Inflammatory macrophage treated with lipopolysaccharide for 1 hour (primary cell): ENCODE measurements at regions not wholly inside any gene's neighbourhood (a gene's known extent, or its start where the extent isn't known, plus 50 kb on each side); places are given as distances from the start of the nearest gene placed in this dataset.
"Not testable (repeated sequence)": the region's sequence is repeated elsewhere in the genome, so short reads cannot be mapped to it uniquely, and the experiment has no call there.

Experiments used
- DNase-seq, 2 donors: peaks; one replicate each; pipeline ENCODE4 v3.0.0-alpha.2; 2020 to 2022

DNA sequence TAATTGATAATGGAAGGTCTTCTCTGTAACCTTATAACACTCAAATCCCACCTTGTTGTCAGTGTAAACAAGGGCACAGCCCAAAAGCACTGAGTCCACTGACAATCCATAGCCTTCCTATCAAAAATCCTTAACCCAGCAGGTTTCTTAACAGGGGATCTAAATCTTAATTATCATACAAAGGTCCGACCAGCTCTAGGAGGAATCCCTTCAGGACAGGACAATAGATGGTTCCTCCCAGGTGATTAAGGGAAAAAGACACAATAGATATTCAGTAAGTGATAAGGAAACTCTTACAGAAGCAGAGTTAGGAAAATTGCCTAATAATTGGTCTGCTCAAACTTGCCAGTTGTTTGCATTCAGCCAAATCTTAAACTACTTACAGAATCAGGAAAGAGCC is 951.9 kb upstream of the CTNND2 start:
- DNase-seq = not testable (repeated sequence)

DNA sequence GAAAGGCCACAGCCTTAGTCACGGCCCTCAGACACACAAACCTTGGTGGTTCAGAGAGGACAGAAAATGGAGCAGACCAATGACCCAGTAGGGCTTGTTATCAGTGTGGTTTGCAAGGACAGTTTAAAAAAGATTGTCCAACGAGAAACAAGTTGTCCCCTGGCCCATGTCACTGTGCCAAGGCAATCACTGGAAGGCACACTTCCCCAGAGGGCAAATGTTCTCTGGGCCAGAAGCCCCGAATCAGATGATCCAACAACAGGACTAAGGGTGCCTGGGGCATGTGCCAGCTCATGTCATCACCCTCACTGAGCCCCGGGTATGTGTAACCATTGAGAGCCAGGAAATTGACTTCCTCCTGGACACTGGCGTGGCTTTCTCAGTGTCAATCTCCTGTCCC is 950.1 kb upstream of the CTNND2 start:
- DNase-seq = no peak

DNA sequence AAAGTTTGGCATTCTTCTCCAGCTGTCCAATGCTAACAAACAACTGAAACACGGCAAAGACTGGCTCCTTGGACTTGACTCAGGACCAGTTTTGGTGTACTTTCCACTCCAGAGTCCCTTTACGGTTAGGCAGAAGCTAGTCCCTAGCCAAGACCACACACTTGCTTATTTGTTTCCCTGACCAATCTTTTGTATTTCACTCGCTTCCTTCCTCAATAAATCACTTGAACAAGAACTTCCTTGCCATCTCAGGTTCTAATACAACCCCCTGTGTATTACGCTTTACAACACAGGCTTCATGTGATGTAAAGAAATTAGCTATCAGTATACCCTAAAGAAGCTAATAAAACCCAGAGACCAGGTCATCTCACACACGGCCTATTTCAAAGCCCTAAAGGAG is 947.5 kb upstream of the CTNND2 start:
- DNase-seq = no peak

DNA sequence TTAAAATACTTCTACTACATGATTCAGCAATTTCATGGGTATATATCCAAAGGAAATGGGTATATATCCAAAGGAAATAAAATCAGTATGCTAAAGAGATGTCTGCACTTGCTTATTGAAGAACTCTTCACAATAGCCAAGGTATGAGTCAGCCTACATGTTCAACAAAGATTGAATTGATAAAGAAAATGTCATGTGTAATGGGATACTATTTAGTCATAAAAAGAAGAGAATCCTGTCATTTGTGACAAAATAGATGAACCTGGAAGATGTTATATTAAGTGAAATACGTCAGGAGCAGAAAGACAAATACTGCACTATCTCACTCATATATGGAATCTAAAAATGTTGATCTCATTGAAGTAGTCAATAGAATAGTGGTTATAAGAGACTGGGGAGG is 944.5 kb upstream of the CTNND2 start:
- DNase-seq = no peak

DNA sequence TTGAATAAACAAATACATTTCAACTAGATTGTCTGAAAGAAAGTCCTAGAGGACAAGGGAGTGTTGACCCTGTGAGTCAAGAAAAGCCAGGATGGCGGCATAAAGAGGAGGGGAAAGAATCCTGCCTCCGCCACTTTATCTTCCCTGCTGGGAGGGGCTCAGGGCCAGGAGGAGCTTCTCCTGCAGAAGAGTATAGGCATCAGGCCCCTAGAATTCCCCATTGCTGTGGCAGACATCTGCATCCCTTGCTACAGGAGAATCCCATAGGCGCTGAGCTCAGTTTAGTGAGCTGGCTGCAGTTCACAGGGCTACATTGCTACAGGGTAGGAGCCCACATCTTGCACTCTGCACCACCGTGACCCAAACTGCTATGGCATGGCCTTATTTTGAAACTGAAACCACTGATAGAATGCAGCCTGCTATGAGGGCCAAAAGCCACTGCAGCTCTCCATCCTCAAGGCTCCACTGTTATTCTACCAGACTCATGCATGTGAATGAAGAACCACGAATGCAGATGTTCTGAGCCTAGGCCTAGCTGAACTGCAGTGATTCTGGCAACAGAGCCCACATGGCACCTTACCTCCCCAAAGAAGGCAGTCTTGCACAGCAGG is 941.4 kb upstream of the CTNND2 start:
- no peak for DNase-seq

DNA sequence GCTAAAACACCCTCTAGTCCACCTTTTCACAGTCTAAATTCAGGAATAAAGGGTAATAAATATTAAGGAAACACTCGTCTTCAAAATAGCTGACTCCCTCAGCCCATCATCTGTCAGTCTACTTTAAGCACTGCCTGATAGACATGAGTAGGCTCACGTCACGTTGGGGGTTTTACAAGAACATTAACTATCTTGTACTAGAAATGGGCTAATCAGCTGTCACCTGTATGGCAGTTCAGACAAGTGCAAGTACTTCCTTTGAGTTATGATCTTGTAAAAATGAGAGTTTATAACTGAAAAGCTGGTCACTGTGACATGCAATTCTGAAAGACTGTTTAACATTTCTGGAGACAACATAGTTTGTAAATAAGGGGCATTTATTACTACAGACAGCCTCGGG is 936.7 kb upstream of the CTNND2 start:
- no peak for DNase-seq

GRCh38 chr5:12837592-12837991 is 933.3 kb upstream of the CTNND2 start:
- no peak for DNase-seq

- no peak for DNase-seq
Measured at GRCh38 chr5:12825163-12825562, 920.9 kb upstream of the CTNND2 start.

- DNase-seq = no peak
Measured at GRCh38 chr5:12805165-12805698, 901.0 kb upstream of the CTNND2 start.

- DNase-seq = no peak
Measured at GRCh38 chr5:12799165-12799564, 894.9 kb upstream of the CTNND2 start.

DNA sequence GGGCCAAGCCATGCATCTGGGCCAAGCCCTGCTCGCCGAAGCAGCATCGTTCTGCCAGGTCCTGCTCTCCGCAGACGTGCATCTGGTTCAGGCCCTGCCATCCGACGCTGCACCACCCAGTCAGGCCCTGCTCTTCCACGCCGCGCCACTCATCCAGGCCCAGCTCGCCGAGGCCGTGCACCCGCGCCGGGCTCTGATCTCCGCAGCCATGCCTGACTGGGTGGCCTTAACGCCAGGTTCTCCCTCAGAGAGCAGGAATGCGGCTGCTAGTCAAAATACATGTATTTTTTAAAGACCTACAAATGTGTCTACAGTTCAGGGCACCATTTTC is 891.1 kb upstream of the CTNND2 start:
- DNase-seq = no peak

GRCh38 chr5:12794476-12795332 is 890.5 kb upstream of the CTNND2 start:
- no peak for DNase-seq

- DNase-seq = no peak
Measured at GRCh38 chr5:12793373-12793772, 889.1 kb upstream of the CTNND2 start.

- no peak for DNase-seq
Measured at GRCh38 chr5:12780536-12780935, 876.3 kb upstream of the CTNND2 start.

DNA sequence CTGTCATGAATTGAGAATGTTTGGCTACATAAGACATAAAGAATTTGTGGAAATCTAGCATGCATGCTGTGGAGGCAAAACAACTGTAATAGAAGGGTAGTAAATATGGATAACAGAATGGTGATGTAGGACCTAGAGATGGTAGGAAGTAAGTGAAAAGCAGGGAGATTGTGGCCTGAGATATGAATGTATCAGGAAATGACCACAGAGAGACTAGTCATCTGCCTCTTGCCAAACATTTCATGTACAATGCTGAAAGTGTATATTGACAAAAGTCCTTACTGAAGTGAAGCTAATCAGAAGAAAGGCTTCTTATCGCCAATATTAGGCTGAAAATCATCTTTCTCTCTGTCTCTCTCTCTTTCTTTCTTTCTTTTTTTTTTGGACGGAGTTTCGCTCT is 873.1 kb upstream of the CTNND2 start:
- DNase-seq = no peak

DNA sequence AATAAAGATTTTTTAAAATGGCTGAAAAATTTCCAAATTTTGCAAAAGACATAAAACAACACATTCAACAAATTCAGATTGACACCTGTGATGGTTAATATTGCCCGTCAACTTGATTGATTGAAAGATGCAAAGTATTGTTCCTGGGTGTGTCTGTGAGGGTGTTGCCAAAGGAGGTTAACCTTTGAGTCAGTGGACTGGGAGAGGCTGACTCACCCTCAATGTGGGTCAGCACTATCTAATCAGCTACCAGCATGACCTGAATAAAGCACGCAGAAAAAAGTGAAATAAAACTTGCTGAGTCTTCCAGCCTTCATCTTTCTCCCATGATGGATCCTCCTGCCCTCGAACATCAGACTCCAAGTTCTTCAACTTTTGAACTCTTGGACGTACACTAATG is 868.0 kb upstream of the CTNND2 start:
- no peak for DNase-seq

GRCh38 chr5:12759377-12759776 is 855.1 kb upstream of the CTNND2 start:
- DNase-seq = no peak

GRCh38 chr5:12757035-12757434 is 852.8 kb upstream of the CTNND2 start:
- DNase-seq = no peak

DNA sequence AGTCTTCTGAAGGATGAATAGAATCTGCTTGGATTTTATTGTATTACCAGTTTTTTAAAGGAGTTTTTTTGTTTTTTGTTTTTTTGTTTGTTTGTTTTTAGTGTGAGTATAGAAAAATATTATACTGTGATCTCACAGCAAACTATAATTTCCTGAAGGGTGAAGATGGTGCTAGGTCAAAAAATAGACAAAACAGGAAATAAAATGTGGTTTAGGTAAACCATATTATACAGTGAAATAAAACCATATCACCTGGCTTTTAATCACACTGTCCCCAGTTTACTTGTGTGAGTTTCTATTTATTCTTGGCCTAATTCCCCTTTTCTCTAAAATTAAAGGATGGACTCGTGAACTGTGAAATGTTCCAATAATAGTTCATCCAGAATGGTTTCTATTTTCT is 841.3 kb upstream of the CTNND2 start:
- DNase-seq = no peak

GRCh38 chr5:12743582-12743981 is 839.3 kb upstream of the CTNND2 start:
- no peak for DNase-seq

DNA sequence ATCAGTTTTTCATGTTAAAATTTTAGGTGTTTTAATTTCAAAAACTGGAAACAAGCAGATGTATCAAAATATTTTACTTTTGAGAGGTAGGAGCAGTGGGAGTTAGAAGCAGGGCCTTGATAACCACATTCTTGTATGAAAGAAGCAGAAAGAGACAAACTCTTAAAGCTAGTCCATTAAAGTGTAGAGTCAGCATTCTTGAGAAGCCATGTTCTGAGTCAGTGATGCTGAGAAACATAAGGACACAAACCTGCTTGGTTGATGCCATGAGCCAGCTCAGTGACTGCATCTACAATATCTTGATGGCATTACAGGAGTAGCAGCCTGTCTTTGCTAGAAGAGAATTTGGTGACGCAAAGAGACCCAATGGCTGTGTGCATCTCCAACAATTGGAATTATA is 826.1 kb upstream of the CTNND2 start:
- no peak for DNase-seq

- no peak for DNase-seq
Measured at GRCh38 chr5:12716664-12717063, 812.4 kb upstream of the CTNND2 start.

- DNase-seq = no peak
Measured at GRCh38 chr5:12707560-12707959, 803.3 kb upstream of the CTNND2 start.

- no peak for DNase-seq
Measured at GRCh38 chr5:12704955-12705354, 800.7 kb upstream of the CTNND2 start.

DNA sequence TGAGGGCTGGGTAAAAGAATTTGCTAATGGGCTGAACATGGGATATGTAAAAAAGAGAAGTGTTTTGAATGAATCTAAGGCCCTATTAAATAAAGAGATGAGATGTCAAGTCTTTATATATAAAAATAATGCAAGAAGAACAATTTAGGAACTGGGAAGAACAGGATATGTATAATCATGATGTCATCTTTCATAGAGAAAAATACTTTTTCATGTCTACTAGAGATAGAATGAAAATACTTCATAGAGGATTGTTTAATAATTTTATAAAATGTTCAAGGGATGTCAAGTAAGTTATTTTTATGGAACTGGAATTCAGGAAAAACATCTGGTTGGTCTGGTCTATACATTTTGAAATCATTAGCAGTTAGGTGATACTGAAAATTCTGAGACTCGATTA is 799.0 kb upstream of the CTNND2 start:
- DNase-seq = no peak
